Endothelial cell of umbilical vein (primary cell): ENCODE measurements at regions not wholly inside any gene's neighbourhood (a gene's known extent, or its start where the extent isn't known, plus 50 kb on each side); places are given as distances from the start of the nearest gene placed in this dataset.
A peak's percentile ranks its signal among the peaks of the same experiment; 100 is the strongest.

Source experiments
- BruUV-seq: library from RNA; stranded (reverse); fragments of 400-500 nt; replicated peaks from 2 replicates; lab custom pipeline; 2021; lab: Mats Ljungman, UMichigan
- CTCF ChIA-PET: fragments of 300-600, 350-600 bp; sonication (Branson Sonifier 250); formaldehyde crosslinking; loops from one replicate; lab custom pipeline; 2021; ENCODE audit warnings: antibody characterized with exemption, inconsistent platforms; lab: Charles Lee
- POLR2A ChIA-PET: fragments of 300-600, 350-600 bp; sonication (Branson Sonifier 250); formaldehyde crosslinking; loops from one replicate; lab custom pipeline; 2021; ENCODE audit warnings: antibody characterized with exemption, inconsistent platforms; lab: Charles Lee
- DNase-seq: peaks from one replicate; pipeline ENCODE4 v3.0.0-alpha.2; 2011; ENCODE audit warnings: low read depth, low spot score
- FAIRE-seq: peaks from 2 replicates; lab custom pipeline; 2011; peaks lifted over from hg19 to GRCh38; lab: Jason Lieb, UNC
- H2AFZ ChIP-seq: 2 replicates; pipeline ENCODE4 v1.6.0; 2012; ENCODE audit warnings: low read depth, low read length, control low read depth, inconsistent platforms
- H3K27ac ChIP-seq: 2 replicates; pipeline ENCODE4 v1.5.1; 2011; ENCODE audit warnings: low read depth, mild to moderate bottlenecking, control low read depth, low read length, moderate library complexity; ENCODE audit not compliant: insufficient read depth
- H3K27me3 ChIP-seq, 2 experiments: 2 replicates each; pipeline versions ENCODE4 v1.6.0 to v1.6.1; 2011; ENCODE audit warnings: low read length in 2 of 2, mixed read lengths in 1 of 2; ENCODE audit not compliant: control insufficient read depth in 2 of 2, insufficient read depth in 2 of 2
- H3K36me3 ChIP-seq, 2 experiments: 2 replicates in 1 of 2; 3 replicates in 1 of 2; pipeline ENCODE4 v1.5.1; 2011; ENCODE audit warnings: low read length in 2 of 2, mild to moderate bottlenecking in 1 of 2, moderate library complexity in 1 of 2; ENCODE audit not compliant: control insufficient read depth in 2 of 2, insufficient read depth in 2 of 2; ENCODE audit errors: extremely low read depth in 1 of 2
- H3K4me1 ChIP-seq: 3 replicates; pipeline ENCODE4 v1.5.1; 2011; ENCODE audit warnings: mild to moderate bottlenecking, low read length; ENCODE audit not compliant: control insufficient read depth, insufficient read depth; ENCODE audit errors: extremely low read depth
- H3K4me2 ChIP-seq: 2 replicates; pipeline ENCODE4 v1.6.1; 2011; ENCODE audit warnings: low read length, control low read depth, mixed read lengths; ENCODE audit not compliant: insufficient read depth
- H3K4me3 ChIP-seq, 3 experiments: fragments of 200-600 bp in 1 of 3; sonication (generic), shearing (Covaris generic) in 1 of 3; replicated peaks in 1 of 3; 2 replicates each; pipeline ENCODE4 v1.5.1; 2011 to 2016; ENCODE audit warnings: control low read depth in 3 of 3, low read length in 3 of 3, mild to moderate bottlenecking in 2 of 3, inconsistent platforms in 1 of 3, low read depth in 1 of 3, moderate library complexity in 1 of 3; ENCODE audit not compliant: insufficient read depth in 1 of 3
- H3K79me2 ChIP-seq: 2 replicates; pipeline ENCODE4 v1.6.0; 2012; ENCODE audit warnings: low read length, inconsistent platforms; ENCODE audit not compliant: control insufficient read depth, insufficient read depth
- H3K9ac ChIP-seq: replicated peaks from 2 replicates; pipeline ENCODE3; 2011; ENCODE audit warnings: low read length, control low read depth; ENCODE audit not compliant: insufficient read depth; ENCODE audit errors: extremely low read depth
- H3K9me1 ChIP-seq: replicated peaks from 3 replicates; pipeline ENCODE4 v1.6.0; 2011; ENCODE audit warnings: mild to moderate bottlenecking, low read length; ENCODE audit not compliant: control insufficient read depth, insufficient read depth; ENCODE audit errors: extremely low read depth
- H3K9me3 ChIP-seq: replicated peaks from 2 replicates; pipeline ENCODE4 v1.5.1; 2012; ENCODE audit warnings: low read length, inconsistent platforms; ENCODE audit not compliant: control insufficient read depth, insufficient read depth
- H4K20me1 ChIP-seq: replicated peaks from 2 replicates; pipeline ENCODE3; 2011; ENCODE audit warnings: mild to moderate bottlenecking, low read length; ENCODE audit not compliant: control insufficient read depth, insufficient read depth; ENCODE audit errors: extremely low read depth
- EZH2 ChIP-seq: IDR thresholded peaks from 2 replicates; pipeline ENCODE4 v1.6.1; 2012; ENCODE audit warnings: borderline replicate concordance, low read depth, mild to moderate bottlenecking, moderate library complexity, low read length, inconsistent platforms; ENCODE audit not compliant: severe bottlenecking
- FOS ChIP-seq: IDR thresholded peaks from 2 replicates; pipeline ENCODE4 v1.6.1; 2011; ENCODE audit warnings: mild to moderate bottlenecking, low read length, moderate library complexity, borderline replicate concordance; ENCODE audit not compliant: insufficient read depth
- GATA2 ChIP-seq: IDR thresholded peaks from 2 replicates; pipeline ENCODE4 v1.7.0; 2011; ENCODE audit warnings: low read depth, mild to moderate bottlenecking, moderate library complexity, mixed read lengths, low read length; ENCODE audit not compliant: insufficient read length, insufficient read depth
- JUN ChIP-seq: IDR thresholded peaks from 2 replicates; pipeline ENCODE4 v1.6.1; 2011; ENCODE audit warnings: borderline replicate concordance, low read depth; ENCODE audit not compliant: insufficient read length, insufficient read depth
- MYC ChIP-seq: IDR thresholded peaks from one replicate; pipeline ENCODE4 v1.6.1; 2011; ENCODE audit warnings: mild to moderate bottlenecking, low read depth, low read length
- POLR2AphosphoS5 ChIP-seq: IDR thresholded peaks from 2 replicates; pipeline ENCODE4 v1.6.1; 2012; ENCODE audit warnings: low read depth, mild to moderate bottlenecking, control low read depth, low read length, moderate library complexity; ENCODE audit not compliant: insufficient read depth
- dilution Hi-C: fragments of 300-500 bp; cut with MboI; formaldehyde crosslinking; loops from one replicate; pipeline ENCODE4 v1.15.0; 2019; ENCODE audit warnings: low sequenced_read_pairs; ENCODE audit not compliant: extremely low pct_ligation_motif_present
- intact Hi-C: fragments of 100-400 bp; cut with micrococcal nuclease; formaldehyde crosslinking; loops from one replicate; pipeline ENCODE4 v1.10.0; 2022
- TF ChIP-seq, protein P1 (sequence below): IDR thresholded peaks from 2 replicates; pipeline ENCODE4 v1.6.1; 2011; ENCODE audit not compliant: insufficient read depth, insufficient read length

DNA sequence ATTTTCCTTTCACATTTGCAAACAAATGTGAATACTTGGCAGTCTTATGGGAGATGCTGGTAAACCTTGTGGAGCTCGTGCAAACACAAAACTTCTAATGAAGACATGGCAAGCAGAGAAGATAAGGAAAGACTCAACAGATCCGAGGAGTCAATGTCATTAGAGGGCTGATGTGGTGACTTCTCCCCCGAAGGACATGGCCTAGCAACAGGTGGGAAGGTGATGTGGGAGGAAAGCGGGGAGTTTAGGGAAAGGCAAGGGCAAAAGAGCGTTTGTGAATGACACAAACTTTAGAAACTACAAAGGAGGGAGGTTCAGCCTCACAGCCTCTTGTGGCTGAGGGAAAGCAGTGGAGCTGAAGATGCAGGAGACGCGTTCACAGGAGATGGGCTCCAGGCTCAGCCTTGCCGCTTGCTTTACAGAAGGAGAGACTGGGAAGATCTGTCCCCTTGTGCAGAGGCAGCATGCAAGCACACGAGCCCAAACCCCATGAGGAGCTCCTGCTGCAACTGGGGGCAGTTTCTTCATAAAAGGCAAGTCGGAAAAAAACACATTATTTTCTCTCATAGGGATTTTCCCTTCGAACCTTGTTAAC lies 86.6 kb downstream of the SOWAHC start:
- dilution Hi-C loops (no loop called here), intact Hi-C loops (no loop called here)
- Histone ChIP-seq H3K9ac (no peak overlapping the region), H3K27ac (no peak overlapping the region), H3K9me1 (no peaks in the 10 kb centered on the region), H3K4me3 (no peak overlapping the region), H3K79me2 (no peaks in the 10 kb centered on the region), H3K4me2 (peak overlapping the region; percentile 77), H3K36me3 (no peaks in the 10 kb centered on the region), H3K9me3 (no peaks in the 10 kb centered on the region), H2AFZ (no peak overlapping the region), H3K27me3 (peaks cover under 1 to 9% of the 10 kb centered on the region in 2 experiments), H3K4me1 (peaks cover 29% of the 10 kb centered on the region), H4K20me1 (no peaks in the 10 kb centered on the region)
- TF ChIP-seq GATA2 (no peak), POLR2AphosphoS5 (no peak), FOS (no peak), MYC (no peak), EZH2 (no peak), JUN (no peak)
- TF ChIP-seq, protein P1, sequence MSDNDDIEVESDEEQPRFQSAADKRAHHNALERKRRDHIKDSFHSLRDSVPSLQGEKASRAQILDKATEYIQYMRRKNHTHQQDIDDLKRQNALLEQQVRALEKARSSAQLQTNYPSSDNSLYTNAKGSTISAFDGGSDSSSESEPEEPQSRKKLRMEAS, result no peak
- no peak for FAIRE-seq
- POLR2A ChIA-PET, result no interaction called here
- CTCF ChIA-PET, result interaction anchor here (2.4 to 2.6 kb wide), 2 partner anchors 13 to 35 kb away, joined by 5 to 8 read pairs; no protein-coding TSS in a partner anchor
- no peak for DNase-seq
- no TSS peak for BruUV-seq

DNA sequence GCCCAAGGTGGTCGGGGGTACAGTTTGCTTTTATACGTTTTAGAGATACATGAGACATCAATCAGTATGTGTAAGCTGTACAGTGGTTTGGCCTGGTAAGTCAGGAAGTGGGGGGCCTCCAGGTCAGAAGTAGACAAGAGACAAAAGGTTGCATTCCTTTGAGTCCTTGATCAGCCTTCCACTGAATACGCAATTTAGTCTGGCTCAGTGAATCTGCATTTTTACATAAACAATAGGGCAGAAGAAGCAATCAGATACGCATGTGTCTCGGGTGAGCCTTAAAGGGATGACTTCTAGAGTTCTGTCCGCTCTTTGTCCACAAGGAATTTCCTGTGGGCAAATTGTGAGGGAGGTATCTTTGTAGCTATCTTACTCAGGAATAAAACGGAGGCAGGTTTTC lies 87.2 kb downstream of the SOWAHC start:
- Histone ChIP-seq H2AFZ (no peak overlapping the region), H3K4me3 (no peak overlapping the region), H3K9me3 (no peaks in the 10 kb centered on the region), H3K9me1 (no peaks in the 10 kb centered on the region), H4K20me1 (no peaks in the 10 kb centered on the region), H3K4me2 (no peak overlapping the region), H3K27ac (no peak overlapping the region), H3K9ac (no peak overlapping the region), H3K36me3 (no peaks in the 10 kb centered on the region), H3K27me3 (peaks cover 2 to 11% of the 10 kb centered on the region in 2 experiments), H3K4me1 (peaks cover 29% of the 10 kb centered on the region), H3K79me2 (no peaks in the 10 kb centered on the region)
- peak; percentile 67 for FAIRE-seq
- dilution Hi-C loops (no loop called here), intact Hi-C loops (no loop called here)
- ChIA-PET CTCF (interaction anchor here (2.4 kb wide), 1 partner anchor 35 kb away, joined by 8 read pairs; no protein-coding TSS in a partner anchor), POLR2A (no interaction called here)
- no peak for DNase-seq
- TF ChIP-seq MYC (no peak), EZH2 (no peak)
- BruUV-seq, result no TSS peak
